GM20000 (cell line): ENCODE measurements at regions not wholly inside any gene's neighbourhood (a gene's known extent, or its start where the extent isn't known, plus 50 kb on each side); places are given as distances from the start of the nearest gene placed in this dataset.
"Not testable (repeated sequence)": the region's sequence is repeated elsewhere in the genome, so short reads cannot be mapped to it uniquely, and the experiment has no call there.

Experiments
- DNase-seq: peaks from one replicate; pipeline ENCODE4 v3.0.0; 2012; ENCODE audit warnings: low spot score
- TF ChIP-seq, protein P1 (sequence below): IDR thresholded peaks from 2 replicates; pipeline ENCODE4 v1.5.1; 2012; ENCODE audit warnings: mild to moderate bottlenecking, control low read depth; ENCODE audit errors: extremely low read depth, missing control alignments

DNA sequence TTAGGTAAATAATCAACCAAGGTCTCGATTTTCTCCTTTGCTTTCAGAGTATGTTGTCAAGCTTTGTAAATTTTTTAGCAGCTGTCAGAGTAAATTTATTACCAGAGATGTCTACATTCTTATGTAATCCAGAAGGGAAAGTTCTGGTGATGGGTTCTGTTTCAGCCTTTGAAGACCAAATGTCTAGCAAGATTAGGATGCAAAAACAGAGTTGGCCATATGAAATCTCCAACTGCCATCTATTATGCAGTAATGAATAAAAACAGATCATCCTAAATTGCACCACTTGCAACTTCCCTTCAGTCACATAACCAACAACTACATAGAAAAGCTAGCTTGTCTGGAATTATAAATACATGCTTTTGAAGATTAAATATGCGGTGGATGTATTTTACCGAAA lies 826.8 kb upstream of the KIF2B start:
- TF ChIP-seq, protein P1, sequence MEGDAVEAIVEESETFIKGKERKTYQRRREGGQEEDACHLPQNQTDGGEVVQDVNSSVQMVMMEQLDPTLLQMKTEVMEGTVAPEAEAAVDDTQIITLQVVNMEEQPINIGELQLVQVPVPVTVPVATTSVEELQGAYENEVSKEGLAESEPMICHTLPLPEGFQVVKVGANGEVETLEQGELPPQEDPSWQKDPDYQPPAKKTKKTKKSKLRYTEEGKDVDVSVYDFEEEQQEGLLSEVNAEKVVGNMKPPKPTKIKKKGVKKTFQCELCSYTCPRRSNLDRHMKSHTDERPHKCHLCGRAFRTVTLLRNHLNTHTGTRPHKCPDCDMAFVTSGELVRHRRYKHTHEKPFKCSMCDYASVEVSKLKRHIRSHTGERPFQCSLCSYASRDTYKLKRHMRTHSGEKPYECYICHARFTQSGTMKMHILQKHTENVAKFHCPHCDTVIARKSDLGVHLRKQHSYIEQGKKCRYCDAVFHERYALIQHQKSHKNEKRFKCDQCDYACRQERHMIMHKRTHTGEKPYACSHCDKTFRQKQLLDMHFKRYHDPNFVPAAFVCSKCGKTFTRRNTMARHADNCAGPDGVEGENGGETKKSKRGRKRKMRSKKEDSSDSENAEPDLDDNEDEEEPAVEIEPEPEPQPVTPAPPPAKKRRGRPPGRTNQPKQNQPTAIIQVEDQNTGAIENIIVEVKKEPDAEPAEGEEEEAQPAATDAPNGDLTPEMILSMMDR: no peak
- DNase-seq: no peak

DNA sequence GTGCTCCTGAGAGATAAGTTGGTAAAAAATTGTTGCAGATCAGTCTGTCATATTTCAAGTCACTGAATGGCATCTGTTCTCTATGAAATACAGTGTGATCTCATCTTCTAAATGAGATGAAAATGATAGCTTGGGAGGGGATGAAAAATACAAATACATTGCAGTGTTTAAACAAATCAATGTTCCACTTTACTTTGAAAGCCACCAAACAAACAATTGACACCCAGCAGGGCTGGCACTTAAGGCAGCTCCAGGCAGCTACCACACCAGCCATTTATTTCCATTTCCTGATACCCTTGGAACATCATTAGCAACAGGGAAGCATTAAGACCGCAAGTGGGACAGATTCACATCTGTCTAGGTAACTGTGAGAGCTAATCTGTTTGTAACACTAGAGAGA lies 827.6 kb upstream of the KIF2B start:
- no peak for DNase-seq
- TF ChIP-seq, protein P1: no peak

DNA sequence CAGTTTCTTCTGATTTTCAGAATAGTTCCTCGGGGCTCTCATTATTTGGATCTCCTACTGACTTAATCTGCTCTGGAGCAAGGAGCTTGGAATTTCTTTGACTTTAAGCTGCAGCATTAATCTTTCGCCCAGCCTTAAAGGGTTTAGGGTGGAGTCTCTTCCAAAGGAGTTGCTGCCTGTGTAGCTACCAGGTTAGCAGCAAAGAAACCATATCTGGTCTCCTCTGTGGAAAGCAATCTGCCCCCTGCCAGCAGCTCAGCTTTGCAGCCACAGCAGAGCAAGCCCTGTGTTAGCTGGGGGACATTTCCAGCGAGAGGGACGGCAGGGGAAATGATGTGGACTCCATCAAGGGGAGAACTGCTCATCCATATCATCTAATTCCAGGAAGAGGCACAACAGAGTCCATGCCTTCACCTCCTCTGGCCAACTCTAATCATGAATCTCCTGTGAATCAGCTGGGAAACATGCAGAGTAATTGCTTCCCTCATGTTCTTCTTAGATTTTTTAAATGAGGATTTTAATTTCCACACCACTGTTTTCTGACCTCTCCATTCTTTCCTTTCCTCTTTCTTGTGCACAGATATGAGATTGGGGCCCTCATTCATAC lies 827.6 kb upstream of the CA10 start:
- TF ChIP-seq, protein P1: no peak
- DNase-seq: no peak

DNA sequence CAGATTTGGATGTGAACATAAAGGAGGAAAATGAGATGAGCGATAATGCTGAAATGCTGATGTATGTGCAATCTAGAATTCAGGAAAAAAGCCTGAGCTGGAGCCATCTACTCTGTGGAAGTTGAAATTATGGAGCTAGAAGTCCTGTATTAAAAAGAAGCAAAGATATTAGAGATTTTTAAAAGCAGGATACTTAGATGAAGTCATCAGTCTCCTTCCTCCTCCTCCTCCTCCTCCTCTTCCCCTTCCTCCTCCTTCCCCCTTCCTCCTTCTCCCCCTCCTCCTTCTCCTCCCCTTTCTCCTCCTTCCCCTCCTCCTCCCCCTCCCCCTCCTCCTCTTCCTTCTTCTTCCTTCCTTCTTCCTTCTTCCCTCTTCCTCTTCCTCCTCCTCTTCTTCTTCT lies 823.8 kb upstream of the CA10 start:
- TF ChIP-seq, protein P1: no peak
- no peak for DNase-seq

DNA sequence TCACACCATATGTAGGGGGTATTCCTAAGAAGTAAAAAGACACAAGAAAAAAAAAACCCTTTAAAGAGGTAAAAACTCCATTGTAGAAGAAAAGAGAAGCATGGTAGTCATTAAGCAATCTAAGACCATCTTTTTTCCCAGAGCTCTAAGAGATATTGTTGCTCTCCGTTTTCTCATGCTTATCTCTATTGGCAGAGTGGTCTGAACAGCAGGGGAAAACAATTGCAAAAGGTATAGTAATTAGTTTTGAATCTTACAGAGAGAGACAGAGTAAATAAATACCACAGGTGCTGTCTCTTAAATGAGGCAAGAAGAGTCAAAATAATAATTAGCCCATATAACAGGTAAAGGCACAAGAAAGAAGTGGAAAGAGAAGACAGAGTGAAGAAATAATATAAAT lies 821.4 kb upstream of the CA10 start:
- TF ChIP-seq, protein P1: no peak
- DNase-seq: no peak

DNA sequence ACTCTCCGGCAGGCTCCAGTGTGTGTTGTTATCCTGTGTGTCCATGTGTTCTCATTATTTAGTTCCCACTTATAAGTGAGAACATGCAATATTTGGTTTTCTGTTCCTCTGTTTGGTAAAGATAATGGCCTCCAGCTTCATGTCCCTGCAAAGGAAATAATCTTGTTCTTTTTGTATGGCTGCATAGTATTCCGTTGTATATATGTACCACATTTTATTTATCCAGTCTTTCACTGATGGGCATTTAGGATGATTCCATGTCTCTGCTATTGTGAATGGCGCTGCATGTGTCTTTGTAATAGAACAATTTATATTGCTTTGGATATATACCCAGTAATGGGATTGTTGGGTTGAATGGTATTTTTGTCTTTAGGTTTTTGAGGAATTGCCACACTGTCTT lies 807.3 kb upstream of the CA10 start:
- TF ChIP-seq, protein P1: no peak
- no peak for DNase-seq

DNA sequence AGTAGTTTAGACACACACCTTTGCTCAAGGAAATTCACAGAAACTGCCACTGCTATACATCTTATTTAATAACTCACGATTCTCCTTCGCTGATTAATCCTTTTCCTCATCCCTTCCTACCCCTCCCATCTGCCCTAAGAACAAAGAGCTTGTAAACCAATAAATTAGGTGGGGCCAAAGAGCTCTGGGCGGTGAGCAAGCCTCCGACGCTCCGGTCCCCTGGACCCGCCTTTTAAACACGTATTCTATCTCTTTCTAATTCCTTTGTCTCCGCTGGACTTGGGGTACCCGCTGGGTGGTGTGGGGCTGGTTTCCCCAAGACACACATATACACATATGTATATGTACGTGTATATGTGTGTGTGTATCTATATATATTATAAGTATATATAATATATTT lies 803.2 kb upstream of the CA10 start:
- DNase-seq: not testable (repeated sequence)

DNA sequence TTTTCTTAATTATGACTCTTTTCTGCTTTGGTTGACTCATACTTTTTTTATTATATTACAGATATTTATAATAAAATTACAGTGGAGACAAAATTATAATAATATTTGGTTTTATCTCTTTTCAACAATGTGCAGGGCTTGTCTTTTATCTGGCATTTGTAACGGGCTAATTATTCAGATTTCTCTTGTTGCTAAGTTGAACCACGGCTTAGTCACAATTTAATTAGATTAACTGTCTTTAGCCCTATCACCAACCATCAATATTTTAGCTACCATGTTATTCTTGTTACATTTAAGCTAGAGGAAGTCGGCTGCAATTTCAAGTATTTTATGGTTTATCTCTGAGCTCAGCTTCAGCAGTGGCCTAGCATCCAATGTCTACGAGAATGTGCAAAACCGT lies 798.9 kb upstream of the CA10 start:
- DNase-seq: no peak
- TF ChIP-seq, protein P1: no peak
